Hematopoietic multipotent progenitor cell treated with erythropoietin and hydrocortisone succinate and interleukin-3 and kit ligand, for 6 days (in vitro differentiated cells): ENCODE measurements at regions not wholly inside any gene's neighbourhood (a gene's known extent, or its start where the extent isn't known, plus 50 kb on each side); places are given as distances from the start of the nearest gene placed in this dataset.
"Not testable (repeated sequence)": the region's sequence is repeated elsewhere in the genome, so short reads cannot be mapped to it uniquely, and the experiment has no call there.

Source experiments
- DNase-seq: peaks from one replicate; pipeline ENCODE4 v3.0.0-alpha.2; 2015

GRCh38 chr2:142756430-142756829 is 121.0 kb upstream of the KYNU start:
- DNase-seq = no peak

DNA sequence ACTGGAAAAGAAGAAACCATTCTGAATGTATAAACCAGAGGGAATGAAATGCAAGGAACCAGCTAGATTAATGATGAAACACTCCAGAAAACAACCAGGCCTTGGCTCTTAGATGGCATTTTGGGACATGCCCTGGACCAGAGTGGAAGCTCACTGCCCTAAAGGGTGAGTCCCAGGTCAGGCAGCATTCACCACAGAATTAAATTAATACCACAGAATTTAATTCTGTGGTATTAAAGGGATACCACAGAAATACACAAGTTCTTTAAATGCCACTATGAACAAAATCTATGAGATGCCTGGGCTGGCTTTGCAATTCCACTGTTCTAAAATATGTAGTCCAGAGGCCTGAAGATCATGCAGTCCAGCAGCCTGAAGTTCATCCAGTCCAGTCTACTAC is 122.3 kb upstream of the KYNU start:
- no peak for DNase-seq

GRCh38 chr2:142754182-142754581 is 123.3 kb upstream of the KYNU start:
- no peak for DNase-seq

GRCh38 chr2:142750858-142751257 is 126.6 kb upstream of the KYNU start:
- no peak for DNase-seq

- no peak for DNase-seq
Measured at GRCh38 chr2:142748559-142749099, 128.8 kb upstream of the KYNU start.

DNA sequence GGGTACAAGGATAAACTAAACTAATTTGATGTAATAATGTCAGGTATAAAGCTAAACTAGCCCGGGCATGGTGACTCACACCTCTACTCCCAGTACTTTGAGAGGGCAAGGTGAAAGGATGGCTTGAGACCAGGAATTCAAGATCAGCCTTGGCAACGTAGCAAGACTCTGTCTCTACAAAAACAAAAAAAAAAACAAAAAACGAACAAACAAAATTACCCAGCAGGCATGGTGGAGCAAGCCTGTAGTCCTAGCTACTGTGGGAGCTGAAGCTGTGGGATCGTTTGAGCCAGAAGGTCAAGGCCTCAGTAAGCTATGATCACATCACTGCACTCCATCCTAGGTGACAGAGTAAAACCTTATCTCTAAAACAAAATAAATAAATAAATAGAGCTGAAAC is 131.8 kb upstream of the KYNU start:
- no peak for DNase-seq

- no peak for DNase-seq
Measured at GRCh38 chr2:142742371-142743214, 134.9 kb upstream of the KYNU start.

DNA sequence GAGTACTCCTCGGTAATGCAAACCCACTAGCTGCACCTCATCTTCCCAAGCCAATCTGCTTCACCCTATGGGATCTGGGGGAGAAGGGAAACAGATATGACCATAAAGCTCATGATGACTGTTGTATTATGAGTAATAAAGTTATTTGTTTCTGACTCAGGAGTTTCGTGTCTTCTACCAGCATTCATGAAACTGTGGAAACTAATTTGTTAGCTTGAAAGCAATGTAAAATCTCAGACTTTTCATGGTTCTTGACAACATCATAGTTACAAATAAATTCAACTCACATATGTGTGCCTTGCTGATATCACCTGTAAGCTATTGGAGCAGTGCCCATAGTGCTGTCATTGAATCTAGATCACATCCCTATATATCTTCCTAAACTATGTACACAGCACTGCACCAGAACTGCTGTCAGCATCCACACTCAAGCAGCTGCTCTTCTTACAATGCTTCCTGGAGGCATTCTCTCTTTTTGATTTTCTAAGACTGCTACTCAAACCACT is 135.6 kb upstream of the KYNU start:
- DNase-seq = no peak

DNA sequence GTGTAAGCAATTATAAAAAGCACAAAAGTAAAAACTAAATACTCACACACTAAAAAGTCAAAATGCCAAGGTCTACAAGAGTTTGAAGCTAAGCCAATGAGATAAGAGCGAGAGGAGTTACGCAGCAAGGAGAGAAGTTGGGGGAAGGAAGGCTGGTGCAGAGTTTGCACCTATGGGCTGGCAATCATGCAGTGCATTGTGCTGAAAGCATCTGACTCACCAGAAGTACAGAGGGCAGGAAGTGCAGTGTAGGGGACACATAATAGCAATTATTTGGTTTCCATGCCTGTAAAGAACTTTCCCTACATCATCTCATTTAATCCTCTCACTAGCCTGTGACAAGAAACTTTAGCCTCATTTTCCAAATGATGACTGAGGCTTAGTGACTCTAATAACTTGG is 142.7 kb upstream of the KYNU start:
- no peak for DNase-seq

DNA sequence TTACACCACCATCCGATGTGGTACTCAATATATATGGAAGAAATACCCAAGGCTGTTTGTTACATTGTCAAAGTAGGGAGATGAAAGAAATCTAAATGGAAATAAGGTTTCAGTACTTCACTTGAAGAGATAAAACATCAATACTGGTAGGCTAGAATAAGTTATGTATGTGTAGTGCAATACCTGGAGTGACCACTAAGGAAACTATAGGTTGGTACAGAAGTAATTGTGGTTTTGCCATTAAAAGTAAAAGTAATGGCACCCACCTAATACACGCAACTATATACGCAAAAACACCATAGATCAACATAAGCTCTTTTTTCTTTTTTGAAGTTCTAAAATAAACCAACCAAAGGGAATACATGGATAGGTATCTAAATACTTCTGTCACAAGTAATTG is 143.2 kb upstream of the KYNU start:
- DNase-seq = peak; percentile 18

- not testable (repeated sequence) for DNase-seq
Measured at GRCh38 chr2:142729814-142730213, 147.7 kb upstream of the KYNU start.

DNA sequence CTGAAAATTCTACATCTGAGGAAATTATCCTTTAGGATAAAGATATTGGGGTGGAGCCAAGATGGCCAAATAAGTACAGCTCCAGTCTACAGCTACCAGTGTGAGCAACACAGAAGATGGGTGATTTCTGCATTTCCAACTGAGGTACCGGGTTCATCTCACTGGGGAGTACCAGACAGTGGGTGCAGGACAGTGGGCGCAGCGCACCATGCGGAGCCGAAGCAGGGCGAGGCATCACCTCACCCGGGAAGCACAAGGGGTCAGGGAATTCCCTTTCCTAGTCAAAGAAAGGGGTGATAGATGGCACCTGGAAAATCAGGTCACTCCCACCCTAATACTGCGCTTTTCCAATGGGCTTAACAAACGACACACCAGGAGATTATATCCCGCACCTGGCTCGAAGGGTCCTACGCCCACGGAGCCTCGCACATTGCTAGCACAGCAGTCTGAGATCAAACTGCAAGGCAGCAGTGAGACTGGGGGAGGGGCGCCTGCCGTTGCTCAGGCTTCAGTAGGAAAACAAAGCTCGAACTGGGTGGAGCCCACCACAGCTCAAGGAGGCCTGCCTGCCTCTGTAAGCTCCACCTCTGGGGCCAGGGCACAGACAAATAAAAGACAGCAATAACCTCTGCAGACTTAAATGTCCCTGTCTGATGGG is 149.5 kb upstream of the KYNU start:
- not testable (repeated sequence) for DNase-seq

- DNase-seq = no peak
Measured at GRCh38 chr2:142725386-142725785, 152.1 kb upstream of the KYNU start.

GRCh38 chr2:142724713-142725349 is 152.6 kb upstream of the KYNU start:
- no peak for DNase-seq

- DNase-seq = no peak
Measured at GRCh38 chr2:142724186-142724585, 153.3 kb upstream of the KYNU start.

DNA sequence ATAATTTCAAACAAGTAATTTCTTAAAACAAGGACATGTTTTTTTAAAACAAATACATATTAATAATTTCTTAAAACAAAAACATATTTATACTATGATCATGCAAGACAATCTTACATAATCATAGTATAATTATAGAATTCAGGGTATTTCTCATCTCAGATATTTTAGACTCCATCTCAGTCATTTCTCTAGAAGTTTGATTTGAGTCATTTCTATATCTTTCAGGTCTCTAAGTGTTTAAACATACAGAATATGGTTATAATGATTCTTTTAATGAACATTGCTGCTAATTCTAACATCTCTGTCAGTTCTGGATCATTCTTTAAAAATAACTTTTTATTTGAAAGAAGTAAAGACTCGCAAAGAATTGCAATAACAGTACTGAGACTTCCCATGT is 154.2 kb upstream of the KYNU start:
- no peak for DNase-seq

GRCh38 chr2:142722569-142722968 is 154.9 kb upstream of the KYNU start:
- no peak for DNase-seq

- no peak for DNase-seq
Measured at GRCh38 chr2:142722086-142722485, 155.4 kb upstream of the KYNU start.

GRCh38 chr2:142721015-142721414 is 156.4 kb upstream of the KYNU start:
- no peak for DNase-seq

DNA sequence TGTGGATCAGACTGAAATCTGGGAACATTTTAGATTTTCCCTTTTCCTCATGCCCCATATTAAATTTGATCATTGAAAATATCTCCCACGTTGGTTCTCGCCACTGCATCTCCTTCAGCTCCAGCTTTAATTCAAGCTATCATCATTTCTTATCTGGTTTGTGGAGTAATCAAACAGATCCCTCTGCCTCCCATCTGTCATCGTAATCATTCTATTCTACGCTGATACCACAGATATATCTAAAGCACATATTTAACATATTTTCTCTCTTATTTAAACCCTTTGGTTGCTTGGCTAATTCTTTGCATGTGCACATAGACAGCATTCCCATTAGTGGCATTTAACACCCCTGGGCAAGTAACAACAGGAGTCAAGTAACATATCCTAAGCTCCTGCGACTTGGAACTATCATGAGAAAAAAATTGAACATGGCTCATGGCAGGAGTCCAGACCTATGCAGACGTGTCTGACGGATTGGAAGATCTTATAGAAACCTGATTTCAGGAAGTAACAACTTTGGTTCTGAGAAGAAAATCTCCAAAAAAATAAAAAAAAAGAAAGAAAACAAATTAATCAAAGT is 158.8 kb upstream of the KYNU start:
- DNase-seq = no peak

DNA sequence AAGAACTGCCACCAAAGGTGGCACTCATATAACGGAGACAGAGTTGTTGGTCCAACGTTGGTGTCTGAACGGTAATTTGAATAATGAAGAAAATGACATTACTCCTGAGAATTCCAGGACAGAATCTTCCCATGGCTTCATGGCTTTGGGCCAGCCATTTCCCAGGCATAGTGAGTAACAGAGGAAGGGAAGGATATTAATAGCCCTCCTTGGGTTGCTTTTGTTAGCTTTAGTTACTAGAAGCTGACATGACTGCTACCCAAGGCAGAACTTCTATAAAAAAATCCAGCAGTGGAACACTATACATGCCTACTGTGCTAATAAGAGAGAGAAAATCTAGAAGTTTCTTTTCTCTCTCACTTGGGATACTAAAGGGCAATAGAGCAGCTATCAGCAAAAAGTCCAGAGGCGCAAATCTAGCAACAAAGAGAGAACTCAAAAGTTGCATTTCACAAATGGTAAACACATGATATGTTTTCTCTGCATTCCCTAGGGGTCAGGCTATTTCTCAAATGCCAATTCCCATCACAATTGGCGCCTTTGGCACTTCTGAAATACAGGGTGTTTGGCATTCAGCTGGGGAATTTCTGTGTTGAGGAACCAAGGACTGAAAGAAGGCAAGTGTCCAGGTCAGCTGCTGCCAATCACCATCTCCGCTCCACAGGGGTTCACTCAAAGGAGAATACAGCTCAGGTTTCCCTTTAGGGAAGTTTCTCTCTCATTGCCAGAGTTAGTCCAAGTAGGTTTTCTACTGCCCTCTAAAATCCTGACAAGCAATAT is 160.8 kb upstream of the KYNU start:
- DNase-seq = no peak

DNA sequence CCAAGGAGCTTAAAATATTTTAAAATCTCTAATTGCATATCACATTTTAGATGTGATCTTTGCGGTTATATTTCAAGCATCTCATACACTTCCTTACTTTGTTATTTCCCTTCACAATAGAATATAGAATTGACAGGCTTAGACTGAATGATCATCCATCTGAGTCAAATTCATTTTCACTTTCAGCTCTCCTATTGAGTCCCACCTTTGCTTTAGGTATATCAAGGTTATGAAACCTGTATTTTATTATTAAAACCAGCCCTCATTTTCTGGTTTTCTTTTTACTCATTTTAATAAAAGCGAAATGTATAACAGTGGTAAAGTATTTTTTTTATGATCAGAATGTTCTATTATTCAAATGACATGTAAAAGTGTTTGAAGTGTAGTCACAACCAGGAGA is 162.9 kb upstream of the KYNU start:
- no peak for DNase-seq
